Jurkat, Clone E6-1 (cell line): ENCODE measurements at regions not wholly inside any gene's neighbourhood (a gene's known extent, or its start where the extent isn't known, plus 50 kb on each side); places are given as distances from the start of the nearest gene placed in this dataset.

Experiments used
- DNase-seq: peaks from one replicate; pipeline ENCODE4 v3.0.0-alpha.2; 2011; ENCODE audit warnings: low read depth, low spot score
- H3K4me3 ChIP-seq: 2 replicates; pipeline ENCODE4 v1.5.1; 2011; ENCODE audit warnings: mild to moderate bottlenecking, low read length, control low read depth, moderate library complexity

- no peak for DNase-seq
These were observed 130.8 kb downstream of the ZBTB18 start for GRCh38 chr1:244181867-244182266.

GRCh38 chr1:244183037-244183436 lies 132.0 kb downstream of the ZBTB18 start:
- DNase-seq: no peak
- H3K4me3 ChIP-seq: no peak overlapping the region

More at GRCh38 chr1:244181867-244182266, 130.8 kb downstream of the ZBTB18 start:
- no peak overlapping the region for H3K4me3 ChIP-seq

- no peak overlapping the region for H3K4me3 ChIP-seq
- no peak for DNase-seq
These were observed 135.3 kb downstream of the ZBTB18 start for GRCh38 chr1:244186372-244186771.

GRCh38 chr1:244187310-244187709 lies 136.2 kb downstream of the ZBTB18 start:
- no peak overlapping the region for H3K4me3 ChIP-seq

GRCh38 chr1:244191581-244191980 lies 140.5 kb downstream of the ZBTB18 start:
- no peak for DNase-seq
- no peak overlapping the region for H3K4me3 ChIP-seq

More at GRCh38 chr1:244187310-244187709, 136.2 kb downstream of the ZBTB18 start:
- DNase-seq: no peak

- DNase-seq: no peak
- no peak overlapping the region for H3K4me3 ChIP-seq
These were observed 141.2 kb downstream of the ZBTB18 start for GRCh38 chr1:244192325-244192724.

GRCh38 chr1:244196571-244197285 lies 145.6 kb downstream of the ZBTB18 start:
- no peak for DNase-seq
- H3K4me3 ChIP-seq: no peak overlapping the region

GRCh38 chr1:244197851-244198375 lies 146.8 kb downstream of the ZBTB18 start:
- DNase-seq: no peak
- no peak overlapping the region for H3K4me3 ChIP-seq

GRCh38 chr1:244199902-244200301 lies 148.8 kb downstream of the ZBTB18 start:
- no peak overlapping the region for H3K4me3 ChIP-seq
- no peak for DNase-seq

- no peak for DNase-seq
- no peak overlapping the region for H3K4me3 ChIP-seq
These were observed 149.5 kb downstream of the ZBTB18 start for GRCh38 chr1:244200596-244200995.

GRCh38 chr1:244201750-244202149 lies 150.7 kb downstream of the ZBTB18 start:
- DNase-seq: no peak
- no peak overlapping the region for H3K4me3 ChIP-seq

- no peak overlapping the region for H3K4me3 ChIP-seq
- no peak for DNase-seq
These were observed 152.9 kb downstream of the ZBTB18 start for GRCh38 chr1:244204004-244204403.

GRCh38 chr1:244205171-244205570 lies 154.1 kb downstream of the ZBTB18 start:
- no peak for DNase-seq
- H3K4me3 ChIP-seq: no peak overlapping the region

- H3K4me3 ChIP-seq: no peak overlapping the region
- no peak for DNase-seq
These were observed 154.8 kb downstream of the ZBTB18 start for GRCh38 chr1:244205906-244206305.

- DNase-seq: no peak
- H3K4me3 ChIP-seq: no peak overlapping the region
These were observed 156.2 kb downstream of the ZBTB18 start for GRCh38 chr1:244207042-244207934.

GRCh38 chr1:244207935-244208244 lies 156.8 kb downstream of the ZBTB18 start:
- no peak overlapping the region for H3K4me3 ChIP-seq
- DNase-seq: no peak

- H3K4me3 ChIP-seq: no peak overlapping the region
- no peak for DNase-seq
These were observed 158.9 kb downstream of the ZBTB18 start for GRCh38 chr1:244209955-244210354.

- DNase-seq: no peak
- H3K4me3 ChIP-seq: no peak overlapping the region
These were observed 159.9 kb downstream of the ZBTB18 start for GRCh38 chr1:244210884-244211558.

- no peak for DNase-seq
- no peak overlapping the region for H3K4me3 ChIP-seq
These were observed 160.5 kb downstream of the ZBTB18 start for GRCh38 chr1:244211559-244211944.

GRCh38 chr1:244212219-244212618 lies 161.1 kb downstream of the ZBTB18 start:
- no peak for DNase-seq

More at GRCh38 chr1:244212219-244212618, 161.1 kb downstream of the ZBTB18 start:
- H3K4me3 ChIP-seq: no peak overlapping the region
